ENCODE measurements at regions not wholly inside any gene's neighbourhood (a gene's known extent, or its start where the extent isn't known, plus 50 kb on each side); places are given as distances from the start of the nearest gene placed in this dataset.

- intact Hi-C loops (cut with micrococcal nuclease; ENCODE audit: unreplicated experiment), result no loop called here
- no TSS peak for BruUV-seq (replicated peaks)
- TF ChIP-seq EZH2 (IDR thresholded peaks at IDR 0.05; ENCODE audit: borderline replicate concordance, low read depth, low read length, poor library complexity, severe bottlenecking), result no peak
- TF ChIP-seq, protein P1, sequence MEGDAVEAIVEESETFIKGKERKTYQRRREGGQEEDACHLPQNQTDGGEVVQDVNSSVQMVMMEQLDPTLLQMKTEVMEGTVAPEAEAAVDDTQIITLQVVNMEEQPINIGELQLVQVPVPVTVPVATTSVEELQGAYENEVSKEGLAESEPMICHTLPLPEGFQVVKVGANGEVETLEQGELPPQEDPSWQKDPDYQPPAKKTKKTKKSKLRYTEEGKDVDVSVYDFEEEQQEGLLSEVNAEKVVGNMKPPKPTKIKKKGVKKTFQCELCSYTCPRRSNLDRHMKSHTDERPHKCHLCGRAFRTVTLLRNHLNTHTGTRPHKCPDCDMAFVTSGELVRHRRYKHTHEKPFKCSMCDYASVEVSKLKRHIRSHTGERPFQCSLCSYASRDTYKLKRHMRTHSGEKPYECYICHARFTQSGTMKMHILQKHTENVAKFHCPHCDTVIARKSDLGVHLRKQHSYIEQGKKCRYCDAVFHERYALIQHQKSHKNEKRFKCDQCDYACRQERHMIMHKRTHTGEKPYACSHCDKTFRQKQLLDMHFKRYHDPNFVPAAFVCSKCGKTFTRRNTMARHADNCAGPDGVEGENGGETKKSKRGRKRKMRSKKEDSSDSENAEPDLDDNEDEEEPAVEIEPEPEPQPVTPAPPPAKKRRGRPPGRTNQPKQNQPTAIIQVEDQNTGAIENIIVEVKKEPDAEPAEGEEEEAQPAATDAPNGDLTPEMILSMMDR (conservative IDR thresholded peaks at IDR 0.05; ENCODE audit: low read depth, low read length), result no peak
- Histone ChIP-seq H3K4me3 (ENCODE audit: low read depth, low read length, poor library complexity, severe bottlenecking) (no peak overlapping the region), H3K4me1 (ENCODE audit: insufficient read depth, low read length, poor library complexity, severe bottlenecking) (no peaks in the 10 kb centered on the region), H3K27ac (ENCODE audit: low read depth, low read length, poor library complexity, severe bottlenecking) (no peak overlapping the region), H3K36me3 (ENCODE audit: insufficient read depth, low read length, poor library complexity, severe bottlenecking) (no peaks in the 10 kb centered on the region), H3K9me3 (ENCODE audit: low read depth, low read length, poor library complexity, severe bottlenecking) (no peaks in the 10 kb centered on the region), H3K27me3 (replicated peaks; ENCODE audit: insufficient read depth, low read depth, low read length, poor library complexity) (no peaks in the 10 kb centered on the region)
- ChIA-PET CTCF (no interaction called here), POLR2A (ENCODE audit: low non-redundant PET) (no interaction called here)
- no peak for DNase-seq (ENCODE audit: low spot score)
Observed at GRCh38 chr1:91575909-91576519, 75.4 kb downstream of the CDC7 start.

DNA sequence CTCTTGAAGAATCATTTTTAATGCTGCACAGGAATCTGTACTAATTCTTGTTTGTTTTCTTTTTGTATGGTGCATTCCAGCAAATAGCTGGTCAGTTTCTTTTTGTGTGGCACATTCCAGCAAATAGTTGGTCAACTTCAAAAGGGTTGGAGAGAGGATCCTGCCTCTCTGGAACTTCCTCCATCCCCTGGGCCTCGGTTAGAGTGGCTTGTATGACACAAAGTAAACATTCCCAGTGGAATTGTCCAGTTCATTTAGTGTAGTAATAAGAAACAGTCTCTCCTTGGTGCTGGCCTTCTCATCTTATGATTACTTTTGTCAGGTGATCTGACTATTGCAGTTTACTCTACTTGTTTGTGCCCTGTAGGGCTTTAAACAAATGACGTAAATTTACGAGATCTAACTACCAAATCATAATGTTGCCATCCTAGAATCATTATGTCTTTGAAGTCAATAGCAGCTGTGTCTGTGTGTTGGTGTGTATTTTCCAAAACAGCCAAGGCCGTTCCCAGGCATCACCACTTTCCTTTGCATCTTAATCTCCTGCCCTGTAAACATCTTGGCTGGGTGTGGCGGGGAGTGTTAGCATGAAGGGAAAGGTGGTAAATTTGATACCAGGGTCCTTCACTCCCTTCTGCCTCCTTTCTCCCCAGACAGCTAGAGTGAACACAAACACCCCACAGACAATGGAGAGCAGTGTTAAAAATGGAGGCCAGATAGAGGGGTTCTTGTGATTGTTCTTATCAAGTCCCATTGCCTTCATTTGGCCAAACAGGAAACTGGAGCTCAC is 77.9 kb downstream of the CDC7 start:
- no TSS peak for BruUV-seq (replicated peaks)

DNA sequence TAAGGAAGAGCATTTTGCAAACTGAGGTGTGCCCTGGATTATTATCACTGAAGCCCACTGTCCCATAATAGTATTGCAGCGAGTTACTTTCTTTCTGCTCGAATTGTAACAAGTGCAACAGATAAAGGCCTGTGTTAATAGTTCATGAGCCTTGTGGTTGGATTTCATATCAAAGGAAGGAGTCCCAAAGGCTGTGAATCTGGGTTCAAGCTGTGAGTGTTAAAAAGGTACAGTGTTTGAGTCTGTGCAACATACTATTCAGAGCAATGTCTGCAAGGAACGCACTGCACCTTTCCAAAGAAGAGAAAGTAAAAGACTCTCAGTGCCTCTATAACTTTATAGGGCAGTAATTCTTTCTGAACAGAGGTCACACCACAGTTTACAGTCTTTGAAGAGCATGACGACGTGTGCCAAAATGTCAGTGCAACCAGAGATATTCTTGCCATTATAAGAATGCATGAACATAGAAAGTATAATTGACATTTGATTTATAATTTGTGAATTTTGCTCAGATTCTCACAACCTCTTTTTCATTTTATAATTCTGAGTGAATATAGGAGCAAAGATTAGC is 79.1 kb downstream of the CDC7 start:
- no peak for DNase-seq (ENCODE audit: low spot score)
- Histone ChIP-seq H3K9me3 (ENCODE audit: low read depth, low read length, poor library complexity, severe bottlenecking) (no peaks in the 10 kb centered on the region), H3K4me1 (ENCODE audit: insufficient read depth, low read length, poor library complexity, severe bottlenecking) (no peaks in the 10 kb centered on the region), H3K4me3 (ENCODE audit: low read depth, low read length, poor library complexity, severe bottlenecking) (no peak overlapping the region), H3K36me3 (ENCODE audit: insufficient read depth, low read length, poor library complexity, severe bottlenecking) (no peaks in the 10 kb centered on the region), H3K27ac (ENCODE audit: low read depth, low read length, poor library complexity, severe bottlenecking) (no peak overlapping the region), H3K27me3 (replicated peaks; ENCODE audit: insufficient read depth, low read depth, low read length, poor library complexity) (no peaks in the 10 kb centered on the region)
- BruUV-seq (replicated peaks), result no TSS peak
- TF ChIP-seq, protein P1 (conservative IDR thresholded peaks at IDR 0.05; ENCODE audit: low read depth, low read length), result no peak
- no peak for TF ChIP-seq EZH2 (IDR thresholded peaks at IDR 0.05; ENCODE audit: borderline replicate concordance, low read depth, low read length, poor library complexity, severe bottlenecking)
- CTCF ChIA-PET, result no interaction called here
- POLR2A ChIA-PET (ENCODE audit: low non-redundant PET), result no interaction called here
- intact Hi-C loops (cut with micrococcal nuclease; ENCODE audit: unreplicated experiment), result no loop called here

More for the DNA sequence above, 77.9 kb downstream of the CDC7 start:
- no peak overlapping the region for H3K27ac ChIP-seq (ENCODE audit: low read depth, low read length, poor library complexity, severe bottlenecking)
- H3K9me3 ChIP-seq (ENCODE audit: low read depth, low read length, poor library complexity, severe bottlenecking), result no peaks in the 10 kb centered on the region
- intact Hi-C loops (cut with micrococcal nuclease; ENCODE audit: unreplicated experiment), result no loop called here
- ChIA-PET CTCF (no interaction called here), POLR2A (ENCODE audit: low non-redundant PET) (no interaction called here)
- no peaks in the 10 kb centered on the region for H3K27me3 ChIP-seq (replicated peaks; ENCODE audit: insufficient read depth, low read depth, low read length, poor library complexity)
- DNase-seq (ENCODE audit: low spot score), result no peak
- H3K4me1 ChIP-seq (ENCODE audit: insufficient read depth, low read length, poor library complexity, severe bottlenecking), result no peaks in the 10 kb centered on the region
- TF ChIP-seq, protein P1 (conservative IDR thresholded peaks at IDR 0.05; ENCODE audit: low read depth, low read length), result no peak
- TF ChIP-seq EZH2 (IDR thresholded peaks at IDR 0.05; ENCODE audit: borderline replicate concordance, low read depth, low read length, poor library complexity, severe bottlenecking), result no peak
- no peak overlapping the region for H3K4me3 ChIP-seq (ENCODE audit: low read depth, low read length, poor library complexity, severe bottlenecking)
- no peaks in the 10 kb centered on the region for H3K36me3 ChIP-seq (ENCODE audit: insufficient read depth, low read length, poor library complexity, severe bottlenecking)

Data from A673 (cell line).